C4-2B (cell line): ENCODE measurements at regions not wholly inside any gene's neighbourhood (a gene's known extent, or its start where the extent isn't known, plus 50 kb on each side); places are given as distances from the start of the nearest gene placed in this dataset.

ENCODE experiments used
- H3K27ac ChIP-seq: fragments of 450-650 bp; 2 replicates; pipeline ENCODE4 v1.5.1; 2017
- CTCF ChIP-seq: fragments of 450-650 bp; conservative IDR thresholded peaks from 2 replicates; pipeline ENCODE4 v1.5.1; 2017; ENCODE audit warnings: mild to moderate bottlenecking
- ZFX ChIP-seq: fragments of 450-650 bp; IDR thresholded peaks from 2 replicates; pipeline ENCODE4 v1.6.1; 2017

GRCh38 chr2:2715036-2715818 is 384.2 kb upstream of the MYT1L start:
- no peak overlapping the region for H3K27ac ChIP-seq
- TF ChIP-seq ZFX (no peak), CTCF (no peak)

DNA sequence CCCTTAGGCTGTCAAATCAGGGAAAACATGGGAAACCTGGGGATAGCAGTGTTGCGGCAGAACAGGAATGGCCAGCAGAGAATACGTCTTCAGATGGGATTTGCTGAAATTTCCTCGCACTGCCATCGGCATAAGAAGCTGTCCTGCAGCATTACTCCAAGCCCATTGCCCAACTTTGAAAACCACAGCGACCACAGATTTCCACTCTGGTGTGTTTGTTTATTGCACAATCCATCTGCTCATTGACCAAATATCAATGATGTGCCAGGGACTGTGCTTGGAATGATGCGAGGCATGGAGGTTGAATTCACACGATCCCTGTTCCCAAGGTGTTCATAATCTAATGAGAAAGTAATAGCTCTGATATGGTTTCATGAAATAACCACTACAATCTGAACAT is 383.3 kb upstream of the MYT1L start:
- no peak overlapping the region for H3K27ac ChIP-seq
- no peak for TF ChIP-seq CTCF
- TF ChIP-seq ZFX: no peak

GRCh38 chr2:2709431-2709770 is 378.3 kb upstream of the MYT1L start:
- no peak overlapping the region for H3K27ac ChIP-seq
- TF ChIP-seq CTCF (no peak), ZFX (no peak)

- H3K27ac ChIP-seq: no peak overlapping the region
- TF ChIP-seq CTCF: no peak
- no peak for TF ChIP-seq ZFX
Observed at GRCh38 chr2:2708575-2709430, 377.7 kb upstream of the MYT1L start.

DNA sequence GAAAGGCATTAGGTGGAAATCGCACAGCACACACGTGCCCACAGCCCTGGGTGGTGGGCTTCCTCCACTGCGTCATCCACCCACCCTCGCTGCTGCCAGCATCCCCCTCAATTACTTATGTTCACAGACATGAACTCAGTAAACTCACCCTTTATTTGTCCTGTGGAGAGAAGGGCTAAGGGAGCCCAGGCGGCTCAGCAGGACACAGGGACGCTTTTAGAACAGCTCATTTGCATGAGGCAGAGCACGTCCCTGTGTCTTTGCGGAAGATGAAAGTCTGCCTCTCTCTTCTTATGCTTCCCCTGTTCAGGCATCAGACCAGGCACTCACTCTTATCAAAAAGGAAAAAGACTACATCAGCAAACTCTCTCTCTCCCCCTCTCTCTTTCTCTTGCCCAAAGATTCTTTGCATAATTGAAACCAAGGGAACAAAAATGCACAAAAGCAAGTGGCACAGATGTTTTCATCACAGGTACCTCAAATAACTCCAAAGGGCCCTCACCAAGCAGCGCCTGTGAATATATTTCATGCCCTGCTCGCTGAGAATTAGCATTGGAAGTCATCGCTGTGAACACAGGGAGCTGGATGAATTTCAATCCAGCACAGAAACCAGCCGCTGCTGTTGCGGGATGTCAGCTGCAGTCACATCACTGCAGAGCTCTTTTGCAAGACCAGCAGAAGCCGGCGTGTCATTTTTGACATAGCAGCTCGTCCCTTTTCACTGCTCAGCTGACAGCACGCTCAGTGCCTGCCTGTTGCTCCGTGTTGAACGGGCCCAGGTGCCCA is 376.3 kb upstream of the MYT1L start:
- no peak overlapping the region for H3K27ac ChIP-seq

DNA sequence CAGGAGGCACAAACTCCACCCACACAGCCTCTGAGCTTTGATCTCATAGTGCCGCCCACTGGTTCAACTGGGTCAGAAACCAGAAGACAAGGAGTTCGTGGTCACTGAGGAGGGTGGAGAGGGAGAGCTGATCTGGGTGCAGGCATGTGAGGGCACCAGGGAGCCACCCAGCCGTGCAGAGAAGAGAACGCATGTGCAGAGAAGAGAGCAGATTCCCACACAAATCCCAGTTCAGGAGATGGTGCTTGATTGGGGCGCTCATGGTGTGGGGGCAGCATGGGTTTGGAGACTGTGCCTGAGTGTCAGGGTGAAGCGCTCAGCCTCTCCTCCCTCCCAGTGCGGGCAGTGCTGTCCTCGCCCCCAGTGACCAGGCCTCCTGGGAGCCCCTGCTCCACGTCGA is 375.2 kb upstream of the MYT1L start:
- TF ChIP-seq CTCF: no peak
- TF ChIP-seq ZFX: no peak
- no peak overlapping the region for H3K27ac ChIP-seq

More for the DNA sequence above, 376.3 kb upstream of the MYT1L start:
- no peak for TF ChIP-seq CTCF
- TF ChIP-seq ZFX: no peak
